Endothelial cell of umbilical vein (primary cell): ENCODE measurements at regions not wholly inside any gene's neighbourhood (a gene's known extent, or its start where the extent isn't known, plus 50 kb on each side); places are given as distances from the start of the nearest gene placed in this dataset.

Source experiments
- BruUV-seq: library from RNA; stranded (reverse); fragments of 400-500 nt; replicated peaks from 2 replicates; lab custom pipeline; 2021; lab: Mats Ljungman, UMichigan
- CTCF ChIA-PET: fragments of 300-600, 350-600 bp; sonication (Branson Sonifier 250); formaldehyde crosslinking; loops from one replicate; lab custom pipeline; 2021; ENCODE audit warnings: antibody characterized with exemption, inconsistent platforms; lab: Charles Lee
- POLR2A ChIA-PET: fragments of 300-600, 350-600 bp; sonication (Branson Sonifier 250); formaldehyde crosslinking; loops from one replicate; lab custom pipeline; 2021; ENCODE audit warnings: antibody characterized with exemption, inconsistent platforms; lab: Charles Lee
- DNase-seq: peaks from one replicate; pipeline ENCODE4 v3.0.0-alpha.2; 2011; ENCODE audit warnings: low read depth, low spot score
- FAIRE-seq: peaks from 2 replicates; lab custom pipeline; 2011; peaks lifted over from hg19 to GRCh38; lab: Jason Lieb, UNC
- H2AFZ ChIP-seq: 2 replicates; pipeline ENCODE4 v1.6.0; 2012; ENCODE audit warnings: low read depth, low read length, control low read depth, inconsistent platforms
- H3K27ac ChIP-seq: 2 replicates; pipeline ENCODE4 v1.5.1; 2011; ENCODE audit warnings: low read depth, mild to moderate bottlenecking, control low read depth, low read length, moderate library complexity; ENCODE audit not compliant: insufficient read depth
- H3K27me3 ChIP-seq, 2 experiments: 2 replicates each; pipeline versions ENCODE4 v1.6.0 to v1.6.1; 2011; ENCODE audit warnings: low read length in 2 of 2, mixed read lengths in 1 of 2; ENCODE audit not compliant: control insufficient read depth in 2 of 2, insufficient read depth in 2 of 2
- H3K36me3 ChIP-seq, 2 experiments: 2 replicates in 1 of 2; 3 replicates in 1 of 2; pipeline ENCODE4 v1.5.1; 2011; ENCODE audit warnings: low read length in 2 of 2, mild to moderate bottlenecking in 1 of 2, moderate library complexity in 1 of 2; ENCODE audit not compliant: control insufficient read depth in 2 of 2, insufficient read depth in 2 of 2; ENCODE audit errors: extremely low read depth in 1 of 2
- H3K4me1 ChIP-seq: 3 replicates; pipeline ENCODE4 v1.5.1; 2011; ENCODE audit warnings: mild to moderate bottlenecking, low read length; ENCODE audit not compliant: control insufficient read depth, insufficient read depth; ENCODE audit errors: extremely low read depth
- H3K4me2 ChIP-seq: 2 replicates; pipeline ENCODE4 v1.6.1; 2011; ENCODE audit warnings: low read length, control low read depth, mixed read lengths; ENCODE audit not compliant: insufficient read depth
- H3K4me3 ChIP-seq, 3 experiments: fragments of 200-600 bp in 1 of 3; sonication (generic), shearing (Covaris generic) in 1 of 3; replicated peaks in 1 of 3; 2 replicates each; pipeline ENCODE4 v1.5.1; 2011 to 2016; ENCODE audit warnings: control low read depth in 3 of 3, low read length in 3 of 3, mild to moderate bottlenecking in 2 of 3, inconsistent platforms in 1 of 3, low read depth in 1 of 3, moderate library complexity in 1 of 3; ENCODE audit not compliant: insufficient read depth in 1 of 3
- H3K79me2 ChIP-seq: 2 replicates; pipeline ENCODE4 v1.6.0; 2012; ENCODE audit warnings: low read length, inconsistent platforms; ENCODE audit not compliant: control insufficient read depth, insufficient read depth
- H3K9ac ChIP-seq: replicated peaks from 2 replicates; pipeline ENCODE3; 2011; ENCODE audit warnings: low read length, control low read depth; ENCODE audit not compliant: insufficient read depth; ENCODE audit errors: extremely low read depth
- H3K9me1 ChIP-seq: replicated peaks from 3 replicates; pipeline ENCODE4 v1.6.0; 2011; ENCODE audit warnings: mild to moderate bottlenecking, low read length; ENCODE audit not compliant: control insufficient read depth, insufficient read depth; ENCODE audit errors: extremely low read depth
- H3K9me3 ChIP-seq: replicated peaks from 2 replicates; pipeline ENCODE4 v1.5.1; 2012; ENCODE audit warnings: low read length, inconsistent platforms; ENCODE audit not compliant: control insufficient read depth, insufficient read depth
- H4K20me1 ChIP-seq: replicated peaks from 2 replicates; pipeline ENCODE3; 2011; ENCODE audit warnings: mild to moderate bottlenecking, low read length; ENCODE audit not compliant: control insufficient read depth, insufficient read depth; ENCODE audit errors: extremely low read depth
- CTCF ChIP-seq, 2 donors: IDR thresholded peaks; 1 replicate in 1 of 2; 2 replicates in 1 of 2; pipeline ENCODE4 v1.5.1; 2011; ENCODE audit warnings: low read length in 2 of 2, mild to moderate bottlenecking in 2 of 2, moderate library complexity in 2 of 2, control low read depth in 1 of 2, inconsistent platforms in 1 of 2, low read depth in 1 of 2; ENCODE audit not compliant: insufficient read depth in 1 of 2; ENCODE audit errors: extremely low read depth in 1 of 2
- EZH2 ChIP-seq: IDR thresholded peaks from 2 replicates; pipeline ENCODE4 v1.6.1; 2012; ENCODE audit warnings: borderline replicate concordance, low read depth, mild to moderate bottlenecking, moderate library complexity, low read length, inconsistent platforms; ENCODE audit not compliant: severe bottlenecking
- FOS ChIP-seq: IDR thresholded peaks from 2 replicates; pipeline ENCODE4 v1.6.1; 2011; ENCODE audit warnings: mild to moderate bottlenecking, low read length, moderate library complexity, borderline replicate concordance; ENCODE audit not compliant: insufficient read depth
- GATA2 ChIP-seq: IDR thresholded peaks from 2 replicates; pipeline ENCODE4 v1.7.0; 2011; ENCODE audit warnings: low read depth, mild to moderate bottlenecking, moderate library complexity, mixed read lengths, low read length; ENCODE audit not compliant: insufficient read length, insufficient read depth
- JUN ChIP-seq: IDR thresholded peaks from 2 replicates; pipeline ENCODE4 v1.6.1; 2011; ENCODE audit warnings: borderline replicate concordance, low read depth; ENCODE audit not compliant: insufficient read length, insufficient read depth
- MYC ChIP-seq: IDR thresholded peaks from one replicate; pipeline ENCODE4 v1.6.1; 2011; ENCODE audit warnings: mild to moderate bottlenecking, low read depth, low read length
- POLR2A ChIP-seq: IDR thresholded peaks from 2 replicates; pipeline ENCODE4 v1.6.1; 2012; ENCODE audit warnings: low read depth, mild to moderate bottlenecking, control low read depth, low read length
- POLR2AphosphoS5 ChIP-seq: IDR thresholded peaks from 2 replicates; pipeline ENCODE4 v1.6.1; 2012; ENCODE audit warnings: low read depth, mild to moderate bottlenecking, control low read depth, low read length, moderate library complexity; ENCODE audit not compliant: insufficient read depth
- dilution Hi-C: fragments of 300-500 bp; cut with MboI; formaldehyde crosslinking; loops from one replicate; pipeline ENCODE4 v1.15.0; 2019; ENCODE audit warnings: low sequenced_read_pairs; ENCODE audit not compliant: extremely low pct_ligation_motif_present
- intact Hi-C: fragments of 100-400 bp; cut with micrococcal nuclease; formaldehyde crosslinking; loops from one replicate; pipeline ENCODE4 v1.10.0; 2022
- TF ChIP-seq, protein P1 (sequence below): IDR thresholded peaks from 2 replicates; pipeline ENCODE4 v1.6.1; 2011; ENCODE audit not compliant: insufficient read depth, insufficient read length

GRCh38 chr2:41500895-41501294, 546.9 kb upstream of the PKDCC start:
- H3K36me3 ChIP-seq: no peaks in the 10 kb centered on the region
- H3K4me2 ChIP-seq: no peak overlapping the region
- no TSS peak for BruUV-seq
- no peak for DNase-seq
- no peak overlapping the region for H2AFZ ChIP-seq
- TF ChIP-seq POLR2AphosphoS5 (no peak), JUN (no peak), POLR2A (no peak), GATA2 (no peak), EZH2 (no peak), FOS (no peak), CTCF (IDR thresholded peaks at IDR 0.05; ENCODE audit: extremely low read depth in 1 of 2, insufficient read depth in 1 of 2, low read depth in 1 of 2, low read length in 2 of 2) (no peak), MYC (no peak)
- TF ChIP-seq, protein P1, sequence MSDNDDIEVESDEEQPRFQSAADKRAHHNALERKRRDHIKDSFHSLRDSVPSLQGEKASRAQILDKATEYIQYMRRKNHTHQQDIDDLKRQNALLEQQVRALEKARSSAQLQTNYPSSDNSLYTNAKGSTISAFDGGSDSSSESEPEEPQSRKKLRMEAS: no peak
- no peak overlapping the region for H3K27ac ChIP-seq
- POLR2A ChIA-PET: no interaction called here
- dilution Hi-C loops (no loop called here), intact Hi-C loops (no loop called here)
- no peak overlapping the region for H3K4me3 ChIP-seq
- CTCF ChIA-PET: no interaction called here
- no peaks in the 10 kb centered on the region for H3K9me1 ChIP-seq
- H3K79me2 ChIP-seq: no peaks in the 10 kb centered on the region
- FAIRE-seq: no peak
- no peaks in the 10 kb centered on the region for H3K27me3 ChIP-seq
- no peak overlapping the region for H3K9ac ChIP-seq
- no peaks in the 10 kb centered on the region for H3K9me3 ChIP-seq
- H3K4me1 ChIP-seq: no peaks in the 10 kb centered on the region
- H4K20me1 ChIP-seq: no peaks in the 10 kb centered on the region
